Mucosa of descending colon (tissue), 3 donors: ENCODE measurements at regions not wholly inside any gene's neighbourhood (a gene's known extent, or its start where the extent isn't known, plus 50 kb on each side); places are given as distances from the start of the nearest gene placed in this dataset.
"Not testable (repeated sequence)": the region's sequence is repeated elsewhere in the genome, so short reads cannot be mapped to it uniquely, and the experiment has no call there.

Source experiments
- ATAC-seq: fragments of 200-7000 bp; cut with Tn5 transposase; one replicate; pipeline ENCODE4 v1.9.1; 2020; ENCODE audit warnings: mild to moderate bottlenecking, moderate library complexity
- DNase-seq, 3 donors: peaks; one replicate each; pipeline ENCODE4 v3.0.0-alpha.2; 2020
- H3K36me3 ChIP-seq: fragments of 200-600 bp; one replicate; pipeline ENCODE4 v1.8.0; 2021; ENCODE audit warnings: low read depth, mild to moderate bottlenecking
- H3K4me1 ChIP-seq: fragments of 200-600 bp; one replicate; pipeline ENCODE4 v1.8.0; 2021; ENCODE audit warnings: low read depth, mild to moderate bottlenecking
- H3K4me3 ChIP-seq: fragments of 200-600 bp; one replicate; pipeline ENCODE4 v1.8.0; 2021; ENCODE audit warnings: mild to moderate bottlenecking
- H3K9me3 ChIP-seq: fragments of 200-600 bp; one replicate; pipeline ENCODE4 v1.8.0; 2021; ENCODE audit warnings: mild to moderate bottlenecking
- CTCF ChIP-seq: fragments of 200-600 bp; IDR thresholded peaks from one replicate; pipeline ENCODE4 v1.8.0; 2022; ENCODE audit warnings: antibody characterized with exemption, mild to moderate bottlenecking
- intact Hi-C, 2 donors: fragments of 100-400 bp; cut with DNase I in 1 of 2; cut with micrococcal nuclease in 1 of 2; formaldehyde crosslinking; loops; one replicate each; pipeline versions ENCODE4 v1.11.0 to v1.11.1; 2022; cut with DNase I, micrococcal nuclease
- donor health status: DM: no; HTN: no; CAD: no; lungs with moderate emphysema.
- donor health status: DM: no; HTN: no; CAD: no.
- donor health status: DM: no; HTN: yes; CAD: no.

GRCh38 chr10:20486791-20487190, 410.3 kb downstream of the NEBL start:
- H3K36me3 ChIP-seq = no peaks in the 10 kb centered on the region
- DNase-seq (no peak), ATAC-seq (no peak)
- no peaks in the 10 kb centered on the region for H3K9me3 ChIP-seq
- no peak overlapping the region for H3K4me3 ChIP-seq
- TF ChIP-seq CTCF = no peak
- H3K4me1 ChIP-seq = no peaks in the 10 kb centered on the region
- intact Hi-C loops = no loop called here

GRCh38 chr10:20485554-20485953, 411.6 kb downstream of the NEBL start:
- no peaks in the 10 kb centered on the region for H3K36me3 ChIP-seq
- DNase-seq (no peak), ATAC-seq (no peak)
- intact Hi-C loops = no loop called here
- TF ChIP-seq CTCF = no peak
- H3K4me3 ChIP-seq = no peak overlapping the region
- no peaks in the 10 kb centered on the region for H3K4me1 ChIP-seq
- H3K9me3 ChIP-seq = no peaks in the 10 kb centered on the region

GRCh38 chr10:20481054-20481453, 416.1 kb downstream of the NEBL start:
- intact Hi-C loops = no loop called here
- H3K36me3 ChIP-seq = no peaks in the 10 kb centered on the region
- H3K4me3 ChIP-seq = no peak overlapping the region
- no peak for TF ChIP-seq CTCF
- no peaks in the 10 kb centered on the region for H3K9me3 ChIP-seq
- H3K4me1 ChIP-seq = no peaks in the 10 kb centered on the region
- ATAC-seq = no peak
- no peak for DNase-seq

GRCh38 chr10:20480575-20480974, 416.5 kb downstream of the NEBL start:
- H3K9me3 ChIP-seq, intact Hi-C loops, DNase-seq, H3K36me3 ChIP-seq, H3K4me3 ChIP-seq, ATAC-seq, H3K4me1 ChIP-seq: not testable (repeated sequence)

GRCh38 chr10:20474064-20474463, 423.0 kb downstream of the NEBL start:
- H3K4me3 ChIP-seq = no peak overlapping the region
- H3K9me3 ChIP-seq = no peaks in the 10 kb centered on the region
- H3K4me1 ChIP-seq = no peaks in the 10 kb centered on the region
- DNase-seq (no peak), ATAC-seq (no peak)
- TF ChIP-seq CTCF = no peak
- no peaks in the 10 kb centered on the region for H3K36me3 ChIP-seq
- intact Hi-C loops = no loop called here

- ATAC-seq = no peak
- no peak for DNase-seq
- intact Hi-C loops = no loop called here
- H3K4me1 ChIP-seq = no peaks in the 10 kb centered on the region
- H3K36me3 ChIP-seq = no peaks in the 10 kb centered on the region
- no peak for TF ChIP-seq CTCF
- H3K9me3 ChIP-seq = no peaks in the 10 kb centered on the region
- no peak overlapping the region for H3K4me3 ChIP-seq
Measured at GRCh38 chr10:20473023-20473760, 423.9 kb downstream of the NEBL start.
